WTC11 (cell line): ENCODE measurements at regions not wholly inside any gene's neighbourhood (a gene's known extent, or its start where the extent isn't known, plus 50 kb on each side); places are given as distances from the start of the nearest gene placed in this dataset.

Experiments
- ATAC-seq: fragments of 200-7000 bp; cut with Tn5 transposase; 2 replicates; pipeline ENCODE4 v1.10.0; 2021; ENCODE audit warnings: mild to moderate bottlenecking, moderate library complexity
- CTCF ChIA-PET: fragments of 300-600 bp; sonication (Branson Sonifier 250); formaldehyde crosslinking; loops from one replicate; lab custom pipeline; 2021; ENCODE audit warnings: antibody characterized with exemption; lab: Charles Lee
- POLR2A ChIA-PET: fragments of 350-600 bp; sonication (Branson Sonifier 250); formaldehyde crosslinking; loops from one replicate; lab custom pipeline; 2021; ENCODE audit warnings: antibody characterized with exemption; lab: Charles Lee
- DNase-seq: peaks from one replicate; pipeline ENCODE4 v3.0.0; 2021; ENCODE audit warnings: low spot score
- H3K27ac Mint-ChIP-seq: 2 replicates; pipeline ENCODE4 v1.8.0; 2021; ENCODE audit warnings: mixed read lengths
- H3K27me3 Mint-ChIP-seq: 2 replicates; pipeline ENCODE4 v1.8.0; 2021; ENCODE audit warnings: low read depth, mild to moderate bottlenecking, moderate library complexity, mixed read lengths
- H3K36me3 Mint-ChIP-seq: 2 replicates; pipeline ENCODE4 v1.8.0; 2021; ENCODE audit warnings: mixed read lengths
- H3K4me1 Mint-ChIP-seq: 2 replicates; pipeline ENCODE4 v1.8.0; 2022; ENCODE audit warnings: mixed read lengths
- H3K4me3 Mint-ChIP-seq: 2 replicates; pipeline ENCODE4 v1.8.0; 2021; ENCODE audit warnings: mild to moderate bottlenecking, moderate library complexity, mixed read lengths
- H3K9me3 Mint-ChIP-seq: 2 replicates; pipeline ENCODE4 v1.8.0; 2021; ENCODE audit warnings: mixed read lengths
- AR ChIP-seq: fragments of 250-450 bp; sonication (Bioruptor Pico); IDR thresholded peaks from 2 replicates; pipeline ENCODE4 v1.9.0; 2021; ENCODE audit warnings: mild to moderate bottlenecking
- ATF6 ChIP-seq: sonication (generic); formaldehyde crosslinking; IDR thresholded peaks from 2 replicates; pipeline ENCODE4 v1.8.1; 2023; ENCODE audit warnings: mild to moderate bottlenecking, missing genetic modification reagents
- E2F4 ChIP-seq: sonication (generic); formaldehyde crosslinking; IDR thresholded peaks from 2 replicates; pipeline ENCODE4 v1.8.1; 2022; ENCODE audit warnings: low read depth, mild to moderate bottlenecking, moderate library complexity, missing genetic modification reagents, borderline replicate concordance
- ESRRA ChIP-seq: sonication (generic); formaldehyde crosslinking; IDR thresholded peaks from 2 replicates; pipeline ENCODE4 v1.8.1; 2022; ENCODE audit warnings: mild to moderate bottlenecking, missing genetic modification reagents, borderline replicate concordance
- FOXK1 ChIP-seq: sonication (generic); formaldehyde crosslinking; IDR thresholded peaks from 2 replicates; pipeline ENCODE4 v1.8.0; 2022; ENCODE audit warnings: mild to moderate bottlenecking, moderate library complexity, missing genetic modification reagents
- IRF1 ChIP-seq: sonication (generic); formaldehyde crosslinking; IDR thresholded peaks from 2 replicates; pipeline ENCODE4 v1.8.0; 2023; ENCODE audit warnings: missing genetic modification reagents
- JAZF1 ChIP-seq: fragments of 250-450 bp; sonication (Bioruptor Pico); IDR thresholded peaks from 2 replicates; pipeline ENCODE4 v1.9.0; 2021; ENCODE audit warnings: moderate library complexity, mild to moderate bottlenecking, inconsistent platforms
- MLX ChIP-seq: sonication (generic); formaldehyde crosslinking; IDR thresholded peaks from 2 replicates; pipeline ENCODE4 v1.8.1; 2023; ENCODE audit warnings: mild to moderate bottlenecking, missing genetic modification reagents, moderate library complexity
- NFATC4 ChIP-seq: fragments of 250-450 bp; sonication (Bioruptor Pico); IDR thresholded peaks from 2 replicates; pipeline ENCODE4 v1.9.0; 2021; ENCODE audit warnings: mild to moderate bottlenecking
- NR1H2 ChIP-seq: sonication (generic); formaldehyde crosslinking; IDR thresholded peaks from 2 replicates; pipeline ENCODE4 v1.9.0; 2021; ENCODE audit warnings: mild to moderate bottlenecking, moderate library complexity, missing genetic modification reagents
- SOX15 ChIP-seq: fragments of 250-450 bp; sonication (Bioruptor Pico); IDR thresholded peaks from 2 replicates; pipeline ENCODE4 v1.9.0; 2021; ENCODE audit warnings: mild to moderate bottlenecking
- ZNF232 ChIP-seq: sonication (generic); formaldehyde crosslinking; IDR thresholded peaks from 2 replicates; pipeline ENCODE4 v1.8.0; 2022; ENCODE audit warnings: mild to moderate bottlenecking, missing genetic modification reagents
- ZNF281 ChIP-seq: sonication (generic); formaldehyde crosslinking; IDR thresholded peaks from 2 replicates; pipeline ENCODE4 v1.8.0; 2023; ENCODE audit warnings: mild to moderate bottlenecking, missing genetic modification reagents
- ZNF416 ChIP-seq: fragments of 250-450 bp; sonication (Bioruptor Pico); IDR thresholded peaks from 2 replicates; pipeline ENCODE4 v1.9.0; 2021; ENCODE audit warnings: mild to moderate bottlenecking, inconsistent platforms
- ZNF425 ChIP-seq: fragments of 250-450 bp; sonication (Bioruptor Pico); conservative IDR thresholded peaks from 2 replicates; pipeline ENCODE4 v1.9.0; 2021; ENCODE audit warnings: mild to moderate bottlenecking
- ZNF671 ChIP-seq: fragments of 250-450 bp; sonication (Bioruptor Pico); IDR thresholded peaks from 2 replicates; pipeline ENCODE4 v1.8.0; 2021; ENCODE audit warnings: mild to moderate bottlenecking

- no peak for ATAC-seq
- POLR2A ChIA-PET, result no interaction called here
Measured at GRCh38 chr9:88202321-88202720, 64.0 kb upstream of the SPATA31C2 start.

GRCh38 chr9:88198341-88198807 is 60.1 kb upstream of the SPATA31C2 start:
- H3K4me1 Mint-ChIP-seq, result peaks cover 30% of the 10 kb centered on the region
- ATAC-seq (no peak), DNase-seq (no peak)
- H3K27me3 Mint-ChIP-seq, result no peaks in the 10 kb centered on the region
- no peak overlapping the region for H3K4me3 Mint-ChIP-seq
- CTCF ChIA-PET, result no interaction called here
- H3K27ac Mint-ChIP-seq, result no peak overlapping the region
- no peaks in the 10 kb centered on the region for H3K36me3 Mint-ChIP-seq
- H3K9me3 Mint-ChIP-seq, result 0 out of 2 replicates have a peak, but pooled peaks cover 5% of the 10 kb centered on the region
- POLR2A ChIA-PET, result no interaction called here
- TF ChIP-seq IRF1 (CRISPR knock-in tag) (no peak), ZNF232 (CRISPR knock-in tag) (no peak), JAZF1 (CRISPR knock-in tag) (no peak), SOX15 (CRISPR knock-in tag) (no peak), E2F4 (CRISPR knock-in tag) (no peak), NR1H2 (CRISPR knock-in tag) (no peak), NFATC4 (CRISPR knock-in tag) (no peak), FOXK1 (no peak), ZNF281 (CRISPR knock-in tag) (no peak), AR (CRISPR knock-in tag) (no peak)

More at GRCh38 chr9:88202321-88202720, 64.0 kb upstream of the SPATA31C2 start:
- Mint-ChIP-seq H3K27ac (no peak overlapping the region), H3K9me3 (peaks cover 18% of the 10 kb centered on the region), H3K27me3 (no peaks in the 10 kb centered on the region), H3K4me1 (peaks cover 12% of the 10 kb centered on the region), H3K4me3 (no peak overlapping the region), H3K36me3 (peaks cover 10% of the 10 kb centered on the region)
- DNase-seq, result no peak
- TF ChIP-seq ATF6, result no peak
- TF ChIP-seq ZNF671 (CRISPR knock-in tag), result no peak
- no peak for TF ChIP-seq ESRRA (CRISPR knock-in tag)
- TF ChIP-seq ZNF416 (CRISPR knock-in tag), result no peak
- TF ChIP-seq MLX (CRISPR knock-in tag), result no peak
- no peak for TF ChIP-seq ZNF425
- CTCF ChIA-PET, result interaction anchor here (0.6 kb wide), 1 partner anchor 210 kb away, joined by 3 read pairs; no protein-coding TSS in a partner anchor
